C4-2B (cell line): ENCODE measurements at regions not wholly inside any gene's neighbourhood (a gene's known extent, or its start where the extent isn't known, plus 50 kb on each side); places are given as distances from the start of the nearest gene placed in this dataset.

ENCODE experiments used
- ZFX ChIP-seq: fragments of 450-650 bp; IDR thresholded peaks from 2 replicates; pipeline ENCODE4 v1.6.1; 2017
- TF ChIP-seq, protein P1 (sequence below): fragments of 450-650 bp; conservative IDR thresholded peaks from 2 replicates; pipeline ENCODE4 v1.5.1; 2017; ENCODE audit warnings: mild to moderate bottlenecking

DNA sequence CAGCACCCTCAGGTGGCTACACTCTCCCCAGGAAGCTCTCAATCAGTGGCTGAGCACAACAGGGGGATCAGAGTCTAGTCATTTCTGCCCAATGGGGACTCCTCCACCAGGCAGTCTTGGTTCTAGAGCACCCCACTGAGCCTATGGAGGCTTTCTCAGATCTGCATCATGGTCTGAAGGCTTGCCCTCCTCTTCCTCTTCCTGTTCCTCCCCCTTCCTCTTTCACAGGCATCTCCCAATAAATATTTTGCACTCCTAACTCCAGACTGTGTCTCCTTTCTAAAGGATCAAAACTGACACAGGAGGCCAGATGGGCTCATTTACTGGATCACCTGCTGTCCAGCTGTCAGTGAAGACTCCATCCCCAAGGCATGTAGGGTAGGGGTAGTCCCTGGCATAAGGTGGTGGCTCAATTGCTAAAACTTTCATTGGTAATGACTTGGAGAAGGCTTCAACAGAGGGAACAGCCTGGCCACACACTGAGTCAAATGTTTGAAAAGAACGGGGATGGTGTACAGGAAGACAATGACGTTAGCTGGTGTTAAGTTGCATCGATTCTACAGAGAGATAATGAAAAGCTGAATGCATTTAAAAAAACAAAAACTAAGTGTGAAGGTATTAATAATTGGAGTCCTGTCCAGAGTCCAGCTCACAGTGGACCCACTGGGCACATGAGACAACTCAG lies 84.2 kb upstream of the SLC2A1 start:
- TF ChIP-seq, protein P1, sequence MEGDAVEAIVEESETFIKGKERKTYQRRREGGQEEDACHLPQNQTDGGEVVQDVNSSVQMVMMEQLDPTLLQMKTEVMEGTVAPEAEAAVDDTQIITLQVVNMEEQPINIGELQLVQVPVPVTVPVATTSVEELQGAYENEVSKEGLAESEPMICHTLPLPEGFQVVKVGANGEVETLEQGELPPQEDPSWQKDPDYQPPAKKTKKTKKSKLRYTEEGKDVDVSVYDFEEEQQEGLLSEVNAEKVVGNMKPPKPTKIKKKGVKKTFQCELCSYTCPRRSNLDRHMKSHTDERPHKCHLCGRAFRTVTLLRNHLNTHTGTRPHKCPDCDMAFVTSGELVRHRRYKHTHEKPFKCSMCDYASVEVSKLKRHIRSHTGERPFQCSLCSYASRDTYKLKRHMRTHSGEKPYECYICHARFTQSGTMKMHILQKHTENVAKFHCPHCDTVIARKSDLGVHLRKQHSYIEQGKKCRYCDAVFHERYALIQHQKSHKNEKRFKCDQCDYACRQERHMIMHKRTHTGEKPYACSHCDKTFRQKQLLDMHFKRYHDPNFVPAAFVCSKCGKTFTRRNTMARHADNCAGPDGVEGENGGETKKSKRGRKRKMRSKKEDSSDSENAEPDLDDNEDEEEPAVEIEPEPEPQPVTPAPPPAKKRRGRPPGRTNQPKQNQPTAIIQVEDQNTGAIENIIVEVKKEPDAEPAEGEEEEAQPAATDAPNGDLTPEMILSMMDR = no peak
- no peak for TF ChIP-seq ZFX
